Activated B cell treated with CpG ODN at 0.5 μM for 24 hours (primary cell): ENCODE measurements at regions not wholly inside any gene's neighbourhood (a gene's known extent, or its start where the extent isn't known, plus 50 kb on each side); places are given as distances from the start of the nearest gene placed in this dataset.

Experiments
- ATAC-seq: fragments of 200-7000 bp; cut with Tn5 transposase; one replicate; pipeline ENCODE4 v1.10.0; 2021; ENCODE audit warnings: low read depth, mild to moderate bottlenecking, moderate library complexity
- CTCF ChIA-PET: fragments of 350-600 bp; sonication (Branson Sonifier 250); formaldehyde crosslinking; loops from one replicate; lab custom pipeline; 2021; ENCODE audit warnings: antibody characterized with exemption; lab: Charles Lee
- POLR2A ChIA-PET: fragments of 350-600 bp; sonication (Branson Sonifier 250); formaldehyde crosslinking; loops from one replicate; lab custom pipeline; 2021; ENCODE audit warnings: antibody characterized with exemption; lab: Charles Lee
- DNase-seq: peaks from one replicate; pipeline ENCODE4 v3.0.0; 2022
- H3K27ac Mint-ChIP-seq: one replicate; pipeline ENCODE4 v1.8.0; 2020; ENCODE audit warnings: mixed read lengths
- H3K27me3 Mint-ChIP-seq: one replicate; pipeline ENCODE4 v1.8.0; 2021; ENCODE audit warnings: mixed read lengths
- H3K36me3 Mint-ChIP-seq: one replicate; pipeline ENCODE4 v1.8.0; 2021; ENCODE audit warnings: low read depth, mixed read lengths
- H3K4me1 Mint-ChIP-seq: one replicate; pipeline ENCODE4 v1.8.0; 2021; ENCODE audit warnings: mixed read lengths
- H3K4me3 Mint-ChIP-seq: one replicate; pipeline ENCODE4 v1.8.0; 2020; ENCODE audit warnings: mild to moderate bottlenecking, mixed read lengths
- H3K9me3 Mint-ChIP-seq: one replicate; pipeline ENCODE4 v1.8.0; 2020; ENCODE audit warnings: mixed read lengths
- intact Hi-C: fragments of 100-400 bp; cut with micrococcal nuclease; formaldehyde crosslinking; loops from one replicate; pipeline ENCODE4 v1.15.1; 2024
- TF ChIP-seq, protein P1 (sequence below): fragments of 200-600 bp; IDR thresholded peaks from one replicate; pipeline ENCODE4 v1.8.0; 2022; ENCODE audit warnings: antibody characterized with exemption, mild to moderate bottlenecking

DNA sequence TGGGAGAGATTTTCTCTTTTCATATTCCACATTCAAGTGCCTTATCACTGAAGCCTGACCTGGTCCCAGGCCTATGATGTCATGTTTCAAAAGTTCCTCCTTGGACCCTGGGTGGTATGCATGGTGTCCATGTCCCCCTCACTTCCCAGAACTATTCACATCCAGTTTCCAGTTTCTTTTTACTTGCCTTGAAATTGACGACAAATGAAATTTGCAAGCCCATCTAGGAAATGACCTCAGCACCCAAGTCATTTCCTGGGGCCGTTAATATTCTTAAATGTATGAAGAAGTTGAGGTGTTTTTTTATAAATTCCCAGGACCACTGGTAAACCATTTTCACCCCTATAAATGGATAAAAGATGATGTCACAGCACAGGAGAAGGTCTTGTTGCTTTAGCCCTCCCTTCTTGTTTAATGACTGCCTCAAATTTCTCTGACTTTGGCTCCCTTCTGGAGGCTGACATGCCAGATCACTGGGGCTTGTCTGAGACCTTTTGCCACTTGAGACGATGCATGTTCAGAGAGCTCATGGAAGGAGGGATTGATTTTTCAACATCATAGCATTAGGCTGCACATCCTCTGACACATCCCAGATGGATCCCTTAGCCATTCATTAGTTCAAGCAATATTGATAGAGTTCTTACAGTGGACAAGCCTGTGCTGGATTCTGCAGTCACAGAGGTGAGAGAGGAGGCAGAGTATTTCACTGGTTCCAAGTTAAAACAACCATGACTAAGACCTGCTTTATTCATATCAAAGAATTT, 221.3 kb downstream of the PLPP3 start:
- H3K4me1 Mint-ChIP-seq = no peaks in the 10 kb centered on the region
- peaks cover 11% of the 10 kb centered on the region for H3K27me3 Mint-ChIP-seq
- intact Hi-C loops = no loop called here
- ATAC-seq = no peak
- TF ChIP-seq, protein P1, sequence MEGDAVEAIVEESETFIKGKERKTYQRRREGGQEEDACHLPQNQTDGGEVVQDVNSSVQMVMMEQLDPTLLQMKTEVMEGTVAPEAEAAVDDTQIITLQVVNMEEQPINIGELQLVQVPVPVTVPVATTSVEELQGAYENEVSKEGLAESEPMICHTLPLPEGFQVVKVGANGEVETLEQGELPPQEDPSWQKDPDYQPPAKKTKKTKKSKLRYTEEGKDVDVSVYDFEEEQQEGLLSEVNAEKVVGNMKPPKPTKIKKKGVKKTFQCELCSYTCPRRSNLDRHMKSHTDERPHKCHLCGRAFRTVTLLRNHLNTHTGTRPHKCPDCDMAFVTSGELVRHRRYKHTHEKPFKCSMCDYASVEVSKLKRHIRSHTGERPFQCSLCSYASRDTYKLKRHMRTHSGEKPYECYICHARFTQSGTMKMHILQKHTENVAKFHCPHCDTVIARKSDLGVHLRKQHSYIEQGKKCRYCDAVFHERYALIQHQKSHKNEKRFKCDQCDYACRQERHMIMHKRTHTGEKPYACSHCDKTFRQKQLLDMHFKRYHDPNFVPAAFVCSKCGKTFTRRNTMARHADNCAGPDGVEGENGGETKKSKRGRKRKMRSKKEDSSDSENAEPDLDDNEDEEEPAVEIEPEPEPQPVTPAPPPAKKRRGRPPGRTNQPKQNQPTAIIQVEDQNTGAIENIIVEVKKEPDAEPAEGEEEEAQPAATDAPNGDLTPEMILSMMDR = no peak
- no peaks in the 10 kb centered on the region for H3K9me3 Mint-ChIP-seq
- POLR2A ChIA-PET = no interaction called here
- H3K4me3 Mint-ChIP-seq = no peak overlapping the region
- H3K36me3 Mint-ChIP-seq = no peaks in the 10 kb centered on the region
- DNase-seq = no peak
- CTCF ChIA-PET = no interaction called here
- H3K27ac Mint-ChIP-seq = no peak overlapping the region

- Mint-ChIP-seq H3K27ac (no peak overlapping the region), H3K9me3 (no peaks in the 10 kb centered on the region), H3K27me3 (peaks cover 11% of the 10 kb centered on the region), H3K4me3 (no peak overlapping the region), H3K36me3 (no peaks in the 10 kb centered on the region), H3K4me1 (no peaks in the 10 kb centered on the region)
- intact Hi-C loops = no loop called here
- ATAC-seq = no peak
- DNase-seq = no peak
- TF ChIP-seq, protein P1 = no peak
- ChIA-PET CTCF (no interaction called here), POLR2A (no interaction called here)
Measured at GRCh38 chr1:56356376-56356990, 222.9 kb downstream of the PLPP3 start.

DNA sequence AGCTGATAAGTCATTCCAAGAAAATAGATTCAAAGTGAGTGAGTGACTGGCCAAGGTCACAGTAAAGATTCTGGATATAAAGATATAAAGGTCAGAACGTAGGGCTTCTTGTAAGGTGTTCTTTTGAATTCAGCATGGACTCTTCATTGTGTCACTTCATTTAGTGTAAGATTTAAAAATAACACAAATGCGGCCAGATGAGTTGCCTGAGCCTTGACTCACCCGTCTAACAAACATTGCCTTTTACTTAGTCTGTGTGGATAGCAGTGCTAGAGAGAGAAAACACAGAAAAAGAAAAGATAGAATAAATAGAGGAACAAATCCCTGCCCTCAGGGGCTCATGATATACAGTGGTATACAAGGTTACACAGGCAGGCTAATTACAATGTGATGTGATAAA, 223.4 kb downstream of the PLPP3 start:
- Mint-ChIP-seq H3K4me3 (no peak overlapping the region), H3K36me3 (no peaks in the 10 kb centered on the region), H3K27me3 (peaks cover 11% of the 10 kb centered on the region), H3K27ac (no peak overlapping the region), H3K4me1 (no peaks in the 10 kb centered on the region), H3K9me3 (no peaks in the 10 kb centered on the region)
- POLR2A ChIA-PET = no interaction called here
- ATAC-seq = no peak
- intact Hi-C loops = no loop called here
- DNase-seq = no peak
- CTCF ChIA-PET = no interaction called here
- TF ChIP-seq, protein P1 = no peak

DNA sequence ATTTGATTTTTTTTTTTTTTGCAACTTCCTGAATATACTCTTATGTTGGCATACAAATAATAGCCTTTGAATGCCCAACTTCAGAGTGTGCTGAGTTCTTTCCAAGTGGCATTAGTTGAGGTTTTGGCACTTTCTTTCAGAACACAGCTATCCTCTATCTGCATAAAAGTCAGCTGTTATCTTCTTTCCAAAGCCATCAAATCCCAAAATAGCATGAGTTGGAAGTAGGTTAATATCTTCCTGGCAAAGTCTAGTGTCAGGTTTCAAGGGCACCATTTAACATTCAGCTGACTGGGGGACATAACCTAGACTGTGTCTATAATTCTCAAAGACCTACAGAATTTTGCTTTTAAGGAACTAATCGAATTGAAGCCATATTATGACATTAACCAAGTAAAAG, 223.9 kb downstream of the PLPP3 start:
- Mint-ChIP-seq H3K27ac (no peak overlapping the region), H3K4me3 (no peak overlapping the region), H3K27me3 (peaks cover 11% of the 10 kb centered on the region), H3K4me1 (no peaks in the 10 kb centered on the region), H3K9me3 (no peaks in the 10 kb centered on the region), H3K36me3 (no peaks in the 10 kb centered on the region)
- TF ChIP-seq, protein P1 = no peak
- DNase-seq (no peak), ATAC-seq (no peak)
- POLR2A ChIA-PET = no interaction called here
- CTCF ChIA-PET = no interaction called here
- intact Hi-C loops = no loop called here

DNA sequence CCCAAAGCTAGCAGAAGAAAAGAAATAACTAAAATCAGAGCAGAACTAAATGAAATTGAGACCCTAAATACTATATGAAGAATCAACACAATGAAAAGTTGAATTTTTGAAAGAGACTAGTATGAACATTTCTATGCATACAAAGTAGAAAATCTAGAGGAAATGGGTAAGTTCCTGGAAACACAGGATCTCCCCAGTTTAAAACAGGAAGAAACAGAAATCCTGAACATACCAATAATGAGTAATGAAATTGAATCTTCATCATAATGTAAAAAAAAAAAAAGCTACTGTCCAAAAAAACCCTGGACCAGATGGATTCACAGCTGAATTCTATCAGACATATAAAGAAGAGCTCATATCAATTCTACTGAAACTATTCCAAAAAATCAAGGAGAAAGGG, 233.5 kb downstream of the PLPP3 start:
- no peaks in the 10 kb centered on the region for H3K36me3 Mint-ChIP-seq
- CTCF ChIA-PET = no interaction called here
- no peak overlapping the region for H3K4me3 Mint-ChIP-seq

More for the DNA sequence above, 233.5 kb downstream of the PLPP3 start:
- Mint-ChIP-seq H3K4me1 (no peaks in the 10 kb centered on the region), H3K9me3 (peaks cover 5% of the 10 kb centered on the region), H3K27ac (no peak overlapping the region), H3K27me3 (no peaks in the 10 kb centered on the region)
- TF ChIP-seq, protein P1 = no peak
- ATAC-seq = no peak
- POLR2A ChIA-PET = no interaction called here
- intact Hi-C loops = no loop called here
- no peak for DNase-seq
